NCI-H187 (cell line): ENCODE measurements at regions not wholly inside any gene's neighbourhood (a gene's known extent, or its start where the extent isn't known, plus 50 kb on each side); places are given as distances from the start of the nearest gene placed in this dataset.
"Not testable (repeated sequence)": the region's sequence is repeated elsewhere in the genome, so short reads cannot be mapped to it uniquely, and the experiment has no call there.

ENCODE experiments used
- DNase-seq, 2 experiments: peaks; one replicate each; lab custom pipeline; 2025; lab: John Stamatoyannopoulos, UW

GRCh38 chr22:44575381-44576268 is 77.6 kb upstream of the RTL6 start:
- DNase-seq, result no peak

GRCh38 chr22:44574640-44575380 is 76.8 kb upstream of the RTL6 start:
- no peak for DNase-seq

- no peak for DNase-seq
Observed at GRCh38 chr22:44574057-44574639, 76.1 kb upstream of the RTL6 start.

DNA sequence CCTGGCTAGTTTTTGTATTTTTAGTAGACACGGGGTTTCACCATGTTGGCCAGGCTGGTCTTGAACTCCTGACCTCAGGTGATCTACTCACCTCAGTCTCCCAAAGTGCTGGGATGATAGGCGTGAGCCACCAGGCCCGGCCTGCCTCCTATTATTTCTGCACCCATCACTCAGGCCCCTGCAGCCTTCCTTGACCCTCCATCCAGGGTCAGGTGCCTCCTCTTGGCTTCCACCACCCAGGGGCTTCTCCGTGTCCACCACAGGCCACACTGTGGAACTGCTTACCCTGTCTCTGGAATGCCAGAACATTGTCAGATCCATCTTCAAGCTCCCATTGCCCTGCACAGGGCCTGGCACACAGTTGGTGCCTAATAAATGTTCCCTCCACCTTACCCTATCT is 75.4 kb upstream of the RTL6 start:
- no peak for DNase-seq

- DNase-seq, result no peak
Observed at GRCh38 chr22:44572414-44573207, 74.6 kb upstream of the RTL6 start.

GRCh38 chr22:44571566-44572413 is 73.8 kb upstream of the RTL6 start:
- DNase-seq, result no peak

GRCh38 chr22:44570476-44571445 is 72.7 kb upstream of the RTL6 start:
- DNase-seq, result no peak

DNA sequence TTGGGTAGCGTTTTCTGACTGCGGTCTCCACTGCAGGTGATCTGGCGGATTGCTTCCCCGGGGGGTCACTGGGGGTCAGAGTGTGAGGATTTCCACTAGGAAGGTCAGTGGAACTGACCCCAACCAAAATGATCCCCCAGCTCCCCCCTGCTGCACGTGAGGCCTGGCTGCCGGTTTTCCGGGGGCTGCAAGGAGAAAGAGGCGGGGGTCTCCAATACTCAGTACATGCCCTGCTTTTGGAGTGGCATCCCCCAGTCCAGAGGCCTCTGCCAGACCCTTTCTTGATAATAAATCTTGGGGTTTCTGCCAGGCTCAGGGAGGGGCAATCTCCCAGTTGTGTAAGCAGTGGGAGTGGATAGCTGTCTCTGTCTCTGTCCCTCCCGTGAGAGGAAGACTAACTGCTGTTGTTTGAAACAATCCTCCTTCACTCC is 71.5 kb upstream of the RTL6 start:
- no peak for DNase-seq

DNA sequence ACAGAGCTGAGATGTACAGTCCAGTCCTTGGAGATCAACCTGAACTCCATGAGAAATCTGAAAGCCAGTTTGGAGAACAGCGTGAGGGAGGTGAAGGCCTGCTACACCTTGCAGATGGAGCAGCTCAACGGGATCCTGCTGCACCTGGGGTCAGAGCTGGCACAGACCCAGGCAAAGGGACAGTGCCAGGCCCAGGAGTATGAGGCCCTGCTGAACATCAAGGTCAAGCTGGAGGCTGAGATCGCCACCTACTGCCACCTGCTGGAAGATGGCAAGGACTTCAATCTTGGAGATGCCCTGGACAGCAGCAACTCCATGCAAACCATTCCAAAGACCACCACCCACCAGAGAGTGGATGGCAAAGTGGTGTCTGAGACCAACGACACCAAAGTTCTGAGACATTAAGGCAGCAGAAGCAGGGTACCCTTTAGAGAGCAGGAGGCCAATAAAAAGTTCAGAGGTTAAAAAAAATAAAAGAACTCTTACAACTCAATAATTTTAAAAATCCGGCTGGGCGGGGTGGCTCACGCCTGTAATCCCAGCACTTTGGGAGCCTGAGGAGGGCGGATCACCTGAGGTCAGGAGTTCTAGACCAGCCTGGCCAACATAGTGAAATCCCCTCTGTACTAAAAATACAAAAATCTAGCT is 69.9 kb upstream of the RTL6 start:
- no peak for DNase-seq

- DNase-seq, result not testable (repeated sequence)
Observed at GRCh38 chr22:44567378-44567841, 69.4 kb upstream of the RTL6 start.

GRCh38 chr22:44566911-44567310 is 68.9 kb upstream of the RTL6 start:
- no peak for DNase-seq

- DNase-seq, result not testable (repeated sequence)
Observed at GRCh38 chr22:44562651-44563050, 64.6 kb upstream of the RTL6 start.

- DNase-seq, result no peak
Observed at GRCh38 chr22:44561139-44561840, 63.3 kb upstream of the RTL6 start.

DNA sequence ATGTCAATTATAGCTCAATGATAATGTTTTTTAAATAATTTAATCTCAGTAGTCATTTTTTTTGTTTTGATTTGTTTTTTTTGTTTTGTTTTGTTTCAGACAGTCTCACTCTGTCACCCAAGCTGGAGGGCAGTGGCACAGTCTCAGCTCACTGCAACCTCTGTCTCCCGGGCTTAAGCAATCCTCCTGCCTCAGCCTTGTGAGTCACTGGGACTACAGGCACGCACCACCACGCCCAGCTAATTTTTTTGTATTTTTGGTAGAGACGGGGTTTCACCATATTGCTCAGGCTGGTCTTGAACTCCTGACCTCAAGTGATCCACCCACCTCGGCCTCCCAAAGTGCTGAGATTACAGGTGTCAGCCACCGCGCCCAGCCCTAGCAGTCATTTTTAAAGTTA is 60.6 kb upstream of the RTL6 start:
- DNase-seq, result not testable (repeated sequence)

DNA sequence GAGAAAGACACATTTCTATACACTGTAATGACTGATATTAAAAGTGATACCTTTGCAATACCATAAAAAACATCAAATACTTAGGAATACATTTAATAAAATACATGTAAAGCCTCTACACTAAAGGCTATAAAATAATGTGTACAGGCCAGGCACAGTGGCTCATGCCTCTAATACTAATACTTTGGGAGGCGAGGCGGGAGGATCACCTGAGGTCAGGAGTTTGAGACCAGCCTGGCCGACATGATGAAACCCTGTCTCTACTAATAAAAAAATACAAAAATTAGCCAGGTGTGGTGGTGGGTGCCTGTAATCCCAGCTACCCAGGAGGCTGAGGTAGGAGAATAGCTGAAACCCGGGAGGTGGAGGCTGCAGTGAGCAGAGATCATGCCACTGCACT is 59.8 kb upstream of the RTL6 start:
- not testable (repeated sequence) for DNase-seq

DNA sequence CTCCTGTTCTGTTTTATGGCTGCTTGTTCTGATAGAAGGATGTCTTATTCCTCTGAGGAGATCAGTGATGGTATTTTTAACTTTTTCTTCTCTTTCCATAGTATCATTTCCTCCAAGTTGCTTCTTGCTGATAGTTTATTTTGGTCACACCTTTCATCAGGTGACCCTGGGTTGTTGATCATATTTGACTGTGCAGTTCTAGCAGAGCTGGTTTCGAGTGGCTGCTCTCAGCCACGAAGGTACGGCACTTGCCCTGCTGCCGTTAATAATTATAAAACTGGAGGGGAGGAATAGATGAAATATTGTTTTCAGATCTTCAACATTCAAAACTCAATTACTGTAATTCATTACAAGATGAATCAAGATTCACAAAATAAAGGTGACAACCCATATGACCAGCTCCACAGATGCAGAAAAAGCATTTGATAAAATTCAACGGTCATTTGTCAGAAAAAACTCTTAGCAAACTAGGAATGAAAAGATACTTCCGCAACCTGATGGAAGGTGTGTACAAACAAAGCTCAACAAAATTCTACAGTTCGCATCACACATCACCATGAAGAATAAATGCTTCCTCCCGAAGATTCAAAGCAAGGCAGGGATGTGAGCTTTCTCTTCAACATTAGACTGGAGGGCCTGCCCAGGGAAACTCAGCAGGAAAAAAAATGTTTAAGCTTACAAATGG is 59.2 kb upstream of the RTL6 start:
- no peak for DNase-seq

DNA sequence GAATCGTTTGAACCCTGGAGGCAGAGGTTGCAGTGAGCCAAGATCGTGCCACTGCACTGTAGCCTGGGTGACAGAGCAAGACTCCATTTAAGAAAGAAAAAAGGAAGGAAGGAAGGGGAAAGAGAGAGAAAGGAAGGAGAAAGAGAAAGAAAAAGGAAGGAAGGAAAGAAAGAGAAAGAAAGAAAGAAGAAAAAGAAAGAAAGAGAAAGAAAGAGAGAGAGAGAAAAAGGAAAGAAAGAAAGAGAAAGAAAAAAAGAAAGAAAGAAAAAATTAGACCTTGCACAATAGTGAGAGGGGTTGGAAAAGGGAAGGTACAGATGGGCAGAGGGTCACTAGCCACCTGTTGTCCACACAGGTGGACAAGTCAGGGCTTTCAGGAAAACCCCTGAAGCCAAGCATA is 57.6 kb upstream of the RTL6 start:
- no peak for DNase-seq

DNA sequence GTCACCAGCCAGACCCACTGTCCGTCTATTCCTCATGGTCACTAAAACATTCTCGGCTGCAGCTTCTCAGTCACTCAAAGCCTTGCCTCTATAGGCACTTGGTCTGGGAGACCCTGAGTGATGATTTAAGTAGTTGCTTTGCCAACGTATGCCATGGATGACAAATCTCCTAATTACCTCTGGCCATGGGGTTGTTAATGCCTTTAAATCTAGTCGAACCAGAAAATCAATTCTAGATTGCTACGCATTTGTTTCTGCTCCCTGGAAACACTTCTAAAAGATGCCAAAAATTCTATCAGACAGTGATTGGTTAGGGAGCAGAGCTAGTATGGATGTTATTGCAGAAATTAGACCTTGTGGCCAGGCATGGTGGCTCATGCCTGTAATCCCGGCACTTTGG is 57.0 kb upstream of the RTL6 start:
- DNase-seq, result no peak
